SU-DHL-6 (cell line): ENCODE measurements at regions not wholly inside any gene's neighbourhood (a gene's known extent, or its start where the extent isn't known, plus 50 kb on each side); places are given as distances from the start of the nearest gene placed in this dataset.

ENCODE experiments used
- H2AFZ ChIP-seq: fragments of 200-600 bp; sonication (generic); 2 replicates; pipeline ENCODE4 v1.6.1; 2014; ENCODE audit warnings: low read depth, mild to moderate bottlenecking, moderate library complexity, mixed read lengths, antibody characterized with exemption, low read length; ENCODE audit not compliant: severe bottlenecking
- H3F3A ChIP-seq: fragments of 200-600 bp; shearing (Covaris generic); 2 replicates; pipeline ENCODE4 v1.6.0; 2016; ENCODE audit warnings: antibody characterized with exemption, mild to moderate bottlenecking; ENCODE audit not compliant: insufficient read depth
- H3K27ac ChIP-seq: fragments of 200-600 bp; sonication (generic); 2 replicates; pipeline ENCODE4 v1.5.1; 2016; ENCODE audit warnings: low read depth, mild to moderate bottlenecking, low read length, moderate library complexity, mixed read lengths
- H3K27me3 ChIP-seq: fragments of 200-600 bp; sonication (generic), shearing (Covaris generic); 2 replicates; pipeline ENCODE4 v1.6.0; 2014; ENCODE audit warnings: mild to moderate bottlenecking, low read length
- H3K36me3 ChIP-seq: fragments of 200-600 bp; sonication (generic); 2 replicates; pipeline ENCODE4 v1.6.1; 2014; ENCODE audit warnings: mild to moderate bottlenecking, low read length, mixed read lengths
- H3K4me2 ChIP-seq: fragments of 300-600, 200-600 bp; shearing (Covaris generic), sonication (generic); 2 replicates; pipeline ENCODE4 v1.6.0; 2014; ENCODE audit warnings: low read length, low read depth, mild to moderate bottlenecking; ENCODE audit not compliant: poor library complexity, severe bottlenecking
- H3K4me3 ChIP-seq: fragments of 200-600 bp; sonication (generic); 2 replicates; pipeline ENCODE4 v1.5.1; 2014; ENCODE audit warnings: antibody characterized with exemption, low read length, mild to moderate bottlenecking, mixed read lengths; ENCODE audit not compliant: insufficient read depth, poor library complexity, severe bottlenecking
- H3K79me2 ChIP-seq: fragments of 200-600 bp; sonication (generic); 2 replicates; pipeline ENCODE4 v1.6.1; 2014; ENCODE audit warnings: mild to moderate bottlenecking, low read length, moderate library complexity; ENCODE audit not compliant: insufficient read depth
- H3K9ac ChIP-seq: fragments of 200-600 bp; sonication (generic); 2 replicates; pipeline ENCODE4 v1.7.0; 2014; ENCODE audit warnings: mild to moderate bottlenecking, low read length
- H3K9me2 ChIP-seq: fragments of 200-600 bp; sonication (generic); replicated peaks from 2 replicates; pipeline ENCODE4 v1.6.1; 2014; ENCODE audit warnings: low read length; ENCODE audit not compliant: insufficient read depth
- H3K9me3 ChIP-seq: fragments of 200-600 bp; sonication (generic); 2 replicates; pipeline ENCODE4 v1.6.1; 2014; ENCODE audit warnings: low read length, mixed read lengths; ENCODE audit not compliant: insufficient read depth
- H4K20me1 ChIP-seq: fragments of 200-600 bp; sonication (generic); 2 replicates; pipeline ENCODE4 v1.6.1; 2014; ENCODE audit warnings: low read depth, mild to moderate bottlenecking, antibody characterized with exemption, low read length, moderate library complexity, mixed read lengths
- EZH2phosphoT487 ChIP-seq: fragments of 200-600 bp; sonication (generic), shearing (Covaris generic); conservative IDR thresholded peaks from 2 replicates; pipeline ENCODE4 v1.6.1; 2018; ENCODE audit warnings: mild to moderate bottlenecking, antibody characterized with exemption, low read length, moderate library complexity, mixed read lengths
- TF ChIP-seq, protein P1 (sequence below): fragments of 200-600 bp; sonication (generic); IDR thresholded peaks from one replicate; pipeline ENCODE4 v1.5.1; 2017; ENCODE audit warnings: antibody characterized with exemption, mild to moderate bottlenecking, low read length, moderate library complexity; ENCODE audit not compliant: insufficient read depth, poor library complexity, severe bottlenecking

DNA sequence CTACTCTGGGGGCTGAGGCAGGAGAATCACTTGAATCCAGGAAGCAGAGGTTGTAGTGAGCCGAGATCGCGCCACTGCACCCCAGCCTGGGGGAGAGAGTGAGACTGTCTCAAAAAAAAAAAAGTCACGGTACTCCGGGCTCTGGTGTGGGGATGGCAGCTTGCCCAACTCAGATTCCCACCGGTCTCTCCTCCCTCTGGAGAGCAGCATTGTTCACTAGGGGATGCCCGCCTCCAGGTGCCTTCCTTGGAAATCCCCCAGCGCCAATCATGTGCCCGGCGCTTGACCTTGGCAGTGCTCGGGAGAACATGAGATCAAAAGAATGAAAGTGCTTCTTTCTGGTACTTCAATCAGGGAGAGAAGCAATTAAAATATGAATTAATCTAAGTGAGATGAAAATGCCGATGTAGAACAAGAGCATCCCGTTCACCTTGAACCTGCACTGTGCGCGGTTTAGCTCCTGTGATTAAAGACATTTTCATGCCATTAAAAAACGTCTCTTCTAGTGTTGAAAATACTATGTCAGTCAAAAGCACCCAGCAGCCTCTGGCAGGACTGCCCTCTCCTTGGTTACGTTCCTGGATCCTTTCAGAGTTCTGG is 1127.3 kb upstream of the AUTS2 start:
- no peak overlapping the region for H3K9ac ChIP-seq
- no peaks in the 10 kb centered on the region for H3K9me3 ChIP-seq
- H3K79me2 ChIP-seq, result no peaks in the 10 kb centered on the region
- H3K36me3 ChIP-seq, result no peaks in the 10 kb centered on the region
- H2AFZ ChIP-seq, result no peak overlapping the region
- H3K9me2 ChIP-seq, result no peaks in the 10 kb centered on the region
- H3K4me3 ChIP-seq, result no peak overlapping the region
- no peak for TF ChIP-seq EZH2phosphoT487
- TF ChIP-seq, protein P1, sequence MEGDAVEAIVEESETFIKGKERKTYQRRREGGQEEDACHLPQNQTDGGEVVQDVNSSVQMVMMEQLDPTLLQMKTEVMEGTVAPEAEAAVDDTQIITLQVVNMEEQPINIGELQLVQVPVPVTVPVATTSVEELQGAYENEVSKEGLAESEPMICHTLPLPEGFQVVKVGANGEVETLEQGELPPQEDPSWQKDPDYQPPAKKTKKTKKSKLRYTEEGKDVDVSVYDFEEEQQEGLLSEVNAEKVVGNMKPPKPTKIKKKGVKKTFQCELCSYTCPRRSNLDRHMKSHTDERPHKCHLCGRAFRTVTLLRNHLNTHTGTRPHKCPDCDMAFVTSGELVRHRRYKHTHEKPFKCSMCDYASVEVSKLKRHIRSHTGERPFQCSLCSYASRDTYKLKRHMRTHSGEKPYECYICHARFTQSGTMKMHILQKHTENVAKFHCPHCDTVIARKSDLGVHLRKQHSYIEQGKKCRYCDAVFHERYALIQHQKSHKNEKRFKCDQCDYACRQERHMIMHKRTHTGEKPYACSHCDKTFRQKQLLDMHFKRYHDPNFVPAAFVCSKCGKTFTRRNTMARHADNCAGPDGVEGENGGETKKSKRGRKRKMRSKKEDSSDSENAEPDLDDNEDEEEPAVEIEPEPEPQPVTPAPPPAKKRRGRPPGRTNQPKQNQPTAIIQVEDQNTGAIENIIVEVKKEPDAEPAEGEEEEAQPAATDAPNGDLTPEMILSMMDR, result no peak
- H3K27me3 ChIP-seq, result no peaks in the 10 kb centered on the region
- no peak overlapping the region for H3K27ac ChIP-seq
- H3K4me2 ChIP-seq, result no peak overlapping the region
- H3F3A ChIP-seq, result no peaks in the 10 kb centered on the region
- H4K20me1 ChIP-seq, result no peaks in the 10 kb centered on the region

DNA sequence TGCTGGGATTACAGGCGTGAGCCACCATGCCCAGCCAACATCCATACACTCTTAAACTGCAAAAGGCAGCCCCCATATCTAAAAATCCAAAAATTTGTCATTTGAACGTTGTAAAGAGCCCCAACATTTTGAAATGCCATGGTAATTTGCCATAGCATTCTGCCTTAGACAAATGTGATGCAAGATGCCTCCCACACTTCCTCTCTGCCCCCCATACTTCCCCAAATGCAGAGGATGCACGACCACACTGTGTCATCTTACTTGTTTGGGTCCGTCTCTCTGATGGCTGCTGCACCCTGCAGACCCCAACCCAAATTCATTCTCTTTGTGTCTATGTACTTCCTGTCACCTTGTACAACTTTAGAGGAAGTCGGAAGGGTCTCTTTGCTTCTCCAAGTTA is 1125.6 kb upstream of the AUTS2 start:
- H3K9me2 ChIP-seq, result no peaks in the 10 kb centered on the region
- no peaks in the 10 kb centered on the region for H3K36me3 ChIP-seq
- no peaks in the 10 kb centered on the region for H3K79me2 ChIP-seq
- H3K27ac ChIP-seq, result no peak overlapping the region
- H2AFZ ChIP-seq, result no peak overlapping the region
- no peaks in the 10 kb centered on the region for H3K27me3 ChIP-seq
- no peaks in the 10 kb centered on the region for H3K9me3 ChIP-seq
- no peak overlapping the region for H3K9ac ChIP-seq
- TF ChIP-seq EZH2phosphoT487, result no peak
- TF ChIP-seq, protein P1, result no peak
- no peaks in the 10 kb centered on the region for H3F3A ChIP-seq
- H3K4me2 ChIP-seq, result no peak overlapping the region
- no peaks in the 10 kb centered on the region for H4K20me1 ChIP-seq
- no peak overlapping the region for H3K4me3 ChIP-seq

DNA sequence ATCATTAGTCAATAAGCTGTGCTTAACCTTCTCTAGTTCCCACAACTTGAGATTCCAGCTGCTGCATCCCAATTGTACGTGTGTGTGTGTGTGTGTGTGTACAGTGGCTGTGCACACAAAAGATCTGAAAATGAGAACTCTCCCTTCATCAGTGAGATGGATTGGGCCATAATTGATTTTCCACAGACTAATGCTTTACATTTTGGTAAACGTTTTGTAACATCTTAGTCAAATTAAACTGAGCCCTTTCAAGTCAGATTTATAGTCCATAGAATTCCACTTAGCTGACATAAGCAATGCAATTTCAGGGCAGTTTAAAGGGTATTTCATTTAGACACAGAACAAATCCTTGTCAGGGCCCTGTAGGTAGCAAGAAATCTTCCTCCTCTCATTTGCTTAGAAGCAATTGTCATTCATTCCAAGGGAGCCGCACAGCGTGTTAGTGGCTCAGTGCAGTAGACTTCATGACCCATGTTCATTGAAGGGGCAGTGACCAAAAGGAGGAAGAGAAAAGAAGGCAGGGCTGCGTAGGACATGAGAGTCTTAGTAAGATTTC is 1123.5 kb upstream of the AUTS2 start:
- Histone ChIP-seq H3K9ac (no peak overlapping the region), H3K36me3 (no peaks in the 10 kb centered on the region), H3K79me2 (no peaks in the 10 kb centered on the region), H3K9me2 (no peaks in the 10 kb centered on the region), H2AFZ (no peak overlapping the region), H4K20me1 (no peaks in the 10 kb centered on the region), H3K27ac (no peak overlapping the region), H3K27me3 (no peaks in the 10 kb centered on the region), H3K4me3 (no peak overlapping the region), H3K4me2 (no peak overlapping the region), H3K9me3 (no peaks in the 10 kb centered on the region), H3F3A (no peaks in the 10 kb centered on the region)
- no peak for TF ChIP-seq EZH2phosphoT487
- TF ChIP-seq, protein P1, result no peak
